Osteocyte (in vitro differentiated cells): ENCODE measurements at regions not wholly inside any gene's neighbourhood (a gene's known extent, or its start where the extent isn't known, plus 50 kb on each side); places are given as distances from the start of the nearest gene placed in this dataset.

Experiments
- DNase-seq: peaks from one replicate; pipeline ENCODE4 v3.0.0; 2021; ENCODE audit warnings: mixed read lengths; ENCODE audit not compliant: unreplicated experiment; ENCODE audit errors: extremely low spot score
- H3K27ac Mint-ChIP-seq: one replicate; pipeline ENCODE4 v1.8.0; 2021; ENCODE audit warnings: mild to moderate bottlenecking, mixed read lengths; ENCODE audit not compliant: unreplicated experiment
- H3K27me3 Mint-ChIP-seq: one replicate; pipeline ENCODE4 v1.8.0; 2021; ENCODE audit warnings: mixed read lengths; ENCODE audit not compliant: unreplicated experiment
- H3K36me3 Mint-ChIP-seq: one replicate; pipeline ENCODE4 v1.8.0; 2021; ENCODE audit warnings: mixed read lengths; ENCODE audit not compliant: unreplicated experiment
- H3K4me1 Mint-ChIP-seq: one replicate; pipeline ENCODE4 v1.8.0; 2021; ENCODE audit warnings: mixed read lengths; ENCODE audit not compliant: unreplicated experiment
- H3K4me3 Mint-ChIP-seq: one replicate; pipeline ENCODE4 v1.8.0; 2021; ENCODE audit warnings: mild to moderate bottlenecking, moderate library complexity, mixed read lengths; ENCODE audit not compliant: unreplicated experiment
- H3K9me3 Mint-ChIP-seq: one replicate; pipeline ENCODE4 v1.8.0; 2021; ENCODE audit warnings: mixed read lengths; ENCODE audit not compliant: unreplicated experiment
- CTCF ChIP-seq: fragments of 200-600 bp; sonication (generic); IDR thresholded peaks from 2 replicates; pipeline ENCODE4 v1.5.0; 2021; ENCODE audit warnings: antibody characterized with exemption, mild to moderate bottlenecking, moderate library complexity

DNA sequence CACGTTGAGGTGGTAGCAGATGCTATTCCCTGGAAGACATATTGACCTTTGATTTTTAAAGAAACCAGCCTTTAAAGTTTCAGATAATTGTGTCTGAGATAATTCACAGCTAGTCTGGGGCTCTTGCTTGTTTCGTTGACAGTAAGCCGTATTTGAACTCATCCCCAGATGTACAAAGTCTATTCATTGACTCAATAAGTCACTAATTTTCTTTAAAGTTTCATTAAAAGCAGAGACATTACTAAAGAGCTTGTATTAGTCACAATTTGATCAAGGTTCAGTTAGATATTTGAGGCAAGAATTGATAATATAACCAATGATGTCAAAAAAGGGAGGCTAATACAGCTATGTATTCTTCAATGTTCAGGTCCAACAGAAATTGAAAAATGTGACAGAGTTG is 158.0 kb downstream of the PCSK1 start:
- no peak for TF ChIP-seq CTCF
- no peak overlapping the region for H3K27ac Mint-ChIP-seq
- no peak overlapping the region for H3K4me3 Mint-ChIP-seq
- peaks cover 6% of the 10 kb centered on the region for H3K4me1 Mint-ChIP-seq
- no peaks in the 10 kb centered on the region for H3K27me3 Mint-ChIP-seq
- peaks cover 18% of the 10 kb centered on the region for H3K9me3 Mint-ChIP-seq
- no peaks in the 10 kb centered on the region for H3K36me3 Mint-ChIP-seq
- no peak for DNase-seq

GRCh38 chr5:96265487-96265886 is 167.6 kb downstream of the PCSK1 start:
- no peaks in the 10 kb centered on the region for H3K4me1 Mint-ChIP-seq
- H3K9me3 Mint-ChIP-seq: peaks cover 37% of the 10 kb centered on the region
- no peak for TF ChIP-seq CTCF
- no peaks in the 10 kb centered on the region for H3K27me3 Mint-ChIP-seq
- H3K4me3 Mint-ChIP-seq: no peak overlapping the region
- DNase-seq: no peak
- H3K27ac Mint-ChIP-seq: no peak overlapping the region
- peaks cover 9% of the 10 kb centered on the region for H3K36me3 Mint-ChIP-seq

DNA sequence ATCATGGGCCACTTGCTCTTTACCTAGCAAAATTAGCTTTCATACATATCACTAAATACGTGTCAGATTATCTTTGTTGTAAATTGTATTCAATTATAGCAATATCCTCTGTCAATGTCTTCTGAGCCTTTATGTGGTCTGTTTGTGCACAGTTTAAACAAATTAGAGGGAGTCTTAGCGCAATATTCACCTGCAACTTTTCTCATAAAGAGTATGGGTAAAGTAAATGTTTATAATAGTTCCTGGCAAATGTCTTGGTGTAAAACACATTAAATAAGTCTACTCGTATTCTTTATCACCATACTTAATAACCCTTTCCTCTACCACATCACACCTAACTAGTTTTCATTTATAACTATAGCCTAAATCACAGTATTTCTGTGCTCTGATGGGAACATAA is 169.0 kb downstream of the PCSK1 start:
- peaks cover 4% of the 10 kb centered on the region for H3K36me3 Mint-ChIP-seq
- no peaks in the 10 kb centered on the region for H3K27me3 Mint-ChIP-seq
- H3K27ac Mint-ChIP-seq: no peak overlapping the region
- no peak for DNase-seq
- no peak for TF ChIP-seq CTCF
- H3K4me1 Mint-ChIP-seq: peaks cover 14% of the 10 kb centered on the region
- H3K4me3 Mint-ChIP-seq: no peak overlapping the region
- H3K9me3 Mint-ChIP-seq: peaks cover 23% of the 10 kb centered on the region

DNA sequence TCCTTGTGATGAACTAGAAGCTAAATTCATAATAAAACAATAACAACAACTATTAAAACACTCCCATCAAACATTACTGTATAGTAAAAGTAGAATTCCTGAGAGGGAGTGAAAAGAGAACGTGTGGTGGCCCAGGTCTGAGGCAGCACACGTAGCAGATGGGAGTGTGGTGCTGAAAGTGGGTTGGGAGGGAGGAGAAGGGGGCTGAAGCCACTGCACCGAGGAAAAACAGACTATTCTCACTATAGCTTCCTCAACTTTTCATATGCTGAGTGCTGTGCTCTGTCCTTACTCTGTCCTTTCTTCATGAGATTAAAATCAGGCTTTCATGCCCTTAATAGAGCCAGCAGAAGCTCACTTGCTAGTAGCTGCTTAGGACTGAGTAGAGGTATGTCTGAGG is 170.9 kb downstream of the PCSK1 start:
- no peak overlapping the region for H3K4me3 Mint-ChIP-seq
- H3K27ac Mint-ChIP-seq: no peak overlapping the region
- no peak for DNase-seq
- peaks cover 14% of the 10 kb centered on the region for H3K9me3 Mint-ChIP-seq
- peaks cover 28% of the 10 kb centered on the region for H3K4me1 Mint-ChIP-seq
- peaks cover 4% of the 10 kb centered on the region for H3K36me3 Mint-ChIP-seq
- no peak for TF ChIP-seq CTCF
- no peaks in the 10 kb centered on the region for H3K27me3 Mint-ChIP-seq

- no peaks in the 10 kb centered on the region for H3K27me3 Mint-ChIP-seq
- peaks cover 4% of the 10 kb centered on the region for H3K9me3 Mint-ChIP-seq
- H3K4me1 Mint-ChIP-seq: peaks cover 42% of the 10 kb centered on the region
- H3K4me3 Mint-ChIP-seq: no peak overlapping the region
- TF ChIP-seq CTCF: no peak
- DNase-seq: no peak
- H3K27ac Mint-ChIP-seq: peak overlapping the region; percentile 83
- no peaks in the 10 kb centered on the region for H3K36me3 Mint-ChIP-seq
Observed at GRCh38 chr5:96260009-96260408, 173.0 kb downstream of the PCSK1 start.
